ENCODE measurements at regions not wholly inside any gene's neighbourhood (a gene's known extent, or its start where the extent isn't known, plus 50 kb on each side); places are given as distances from the start of the nearest gene placed in this dataset.

DNA sequence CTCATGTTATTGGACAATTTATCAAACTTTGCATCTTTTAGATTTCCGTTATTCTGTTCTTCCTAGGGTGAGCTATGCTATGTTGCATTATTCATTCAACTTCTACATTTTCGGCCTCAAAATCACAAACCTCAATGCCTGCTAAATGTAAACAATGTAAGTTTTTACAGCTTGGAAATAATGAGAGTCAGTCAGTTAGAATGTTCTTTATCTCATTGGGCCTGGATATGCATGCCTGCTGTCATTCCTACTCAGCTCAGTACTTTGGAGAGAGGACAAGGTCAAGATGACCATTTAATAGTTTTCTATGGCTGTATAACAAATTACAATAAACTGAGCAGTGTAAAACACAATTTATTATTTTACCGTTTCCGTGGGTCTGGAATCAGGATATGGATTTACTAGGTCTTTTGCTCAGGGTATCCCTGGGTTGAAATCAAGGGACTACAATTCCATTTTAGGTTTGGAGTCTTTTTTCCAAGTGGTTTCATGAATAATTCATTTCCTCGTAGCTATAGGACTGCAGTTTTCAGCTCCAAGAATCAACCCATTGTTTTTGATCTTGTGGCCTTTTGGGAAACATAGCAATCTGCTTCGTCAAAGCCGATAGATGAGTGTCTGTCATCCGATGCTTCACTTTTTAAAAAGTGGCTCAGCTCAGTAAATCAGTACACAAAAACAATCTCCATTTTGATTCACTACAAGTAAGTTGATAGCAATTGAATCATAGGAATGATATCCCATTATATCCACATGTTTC, 1143.2 kb upstream of the CDH6 start:
- CTCF ChIA-PET = interaction anchor here (1.0 kb wide), 1 partner anchor 10 kb away, joined by 3 read pairs; no protein-coding TSS in a partner anchor

GRCh38 chr5:30042677-30043076, 1150.8 kb upstream of the CDH6 start:
- CTCF ChIA-PET = no interaction called here
- Mint-ChIP-seq H3K27me3 (ENCODE audit: unreplicated experiment) (no peaks in the 10 kb centered on the region), H3K4me3 (ENCODE audit: low read depth, unreplicated experiment) (no peak overlapping the region), H3K4me1 (ENCODE audit: low read depth, unreplicated experiment) (no peaks in the 10 kb centered on the region), H3K27ac (ENCODE audit: unreplicated experiment) (no peak overlapping the region), H3K36me3 (ENCODE audit: insufficient read depth, unreplicated experiment) (no peaks in the 10 kb centered on the region), H3K9me3 (ENCODE audit: low read depth, unreplicated experiment) (peaks cover 11% of the 10 kb centered on the region)
- TF ChIP-seq, protein P1, sequence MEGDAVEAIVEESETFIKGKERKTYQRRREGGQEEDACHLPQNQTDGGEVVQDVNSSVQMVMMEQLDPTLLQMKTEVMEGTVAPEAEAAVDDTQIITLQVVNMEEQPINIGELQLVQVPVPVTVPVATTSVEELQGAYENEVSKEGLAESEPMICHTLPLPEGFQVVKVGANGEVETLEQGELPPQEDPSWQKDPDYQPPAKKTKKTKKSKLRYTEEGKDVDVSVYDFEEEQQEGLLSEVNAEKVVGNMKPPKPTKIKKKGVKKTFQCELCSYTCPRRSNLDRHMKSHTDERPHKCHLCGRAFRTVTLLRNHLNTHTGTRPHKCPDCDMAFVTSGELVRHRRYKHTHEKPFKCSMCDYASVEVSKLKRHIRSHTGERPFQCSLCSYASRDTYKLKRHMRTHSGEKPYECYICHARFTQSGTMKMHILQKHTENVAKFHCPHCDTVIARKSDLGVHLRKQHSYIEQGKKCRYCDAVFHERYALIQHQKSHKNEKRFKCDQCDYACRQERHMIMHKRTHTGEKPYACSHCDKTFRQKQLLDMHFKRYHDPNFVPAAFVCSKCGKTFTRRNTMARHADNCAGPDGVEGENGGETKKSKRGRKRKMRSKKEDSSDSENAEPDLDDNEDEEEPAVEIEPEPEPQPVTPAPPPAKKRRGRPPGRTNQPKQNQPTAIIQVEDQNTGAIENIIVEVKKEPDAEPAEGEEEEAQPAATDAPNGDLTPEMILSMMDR (IDR thresholded peaks at IDR 0.05; ENCODE audit: unreplicated experiment) = no peak
- DNase-seq = no peak
- intact Hi-C loops (cut with micrococcal nuclease; ENCODE audit: unreplicated experiment) = loop anchor here (10.0 kb wide), 1 partner anchor 332 kb away; no protein-coding TSS in a partner anchor
- no TSS peak for BruUV-seq (replicated peaks)

More for the DNA sequence above, 1143.2 kb upstream of the CDH6 start:
- no peaks in the 10 kb centered on the region for H3K27me3 Mint-ChIP-seq (ENCODE audit: unreplicated experiment)
- DNase-seq = no peak
- H3K9me3 Mint-ChIP-seq (ENCODE audit: low read depth, unreplicated experiment) = peaks cover 8% of the 10 kb centered on the region
- intact Hi-C loops (cut with micrococcal nuclease; ENCODE audit: unreplicated experiment) = no loop called here
- no peaks in the 10 kb centered on the region for H3K4me1 Mint-ChIP-seq (ENCODE audit: low read depth, unreplicated experiment)
- TF ChIP-seq, protein P1 (IDR thresholded peaks at IDR 0.05; ENCODE audit: unreplicated experiment) = no peak
- no peaks in the 10 kb centered on the region for H3K36me3 Mint-ChIP-seq (ENCODE audit: insufficient read depth, unreplicated experiment)
- no peak overlapping the region for H3K4me3 Mint-ChIP-seq (ENCODE audit: low read depth, unreplicated experiment)
- H3K27ac Mint-ChIP-seq (ENCODE audit: unreplicated experiment) = no peak overlapping the region
- BruUV-seq (replicated peaks) = no TSS peak

DNA sequence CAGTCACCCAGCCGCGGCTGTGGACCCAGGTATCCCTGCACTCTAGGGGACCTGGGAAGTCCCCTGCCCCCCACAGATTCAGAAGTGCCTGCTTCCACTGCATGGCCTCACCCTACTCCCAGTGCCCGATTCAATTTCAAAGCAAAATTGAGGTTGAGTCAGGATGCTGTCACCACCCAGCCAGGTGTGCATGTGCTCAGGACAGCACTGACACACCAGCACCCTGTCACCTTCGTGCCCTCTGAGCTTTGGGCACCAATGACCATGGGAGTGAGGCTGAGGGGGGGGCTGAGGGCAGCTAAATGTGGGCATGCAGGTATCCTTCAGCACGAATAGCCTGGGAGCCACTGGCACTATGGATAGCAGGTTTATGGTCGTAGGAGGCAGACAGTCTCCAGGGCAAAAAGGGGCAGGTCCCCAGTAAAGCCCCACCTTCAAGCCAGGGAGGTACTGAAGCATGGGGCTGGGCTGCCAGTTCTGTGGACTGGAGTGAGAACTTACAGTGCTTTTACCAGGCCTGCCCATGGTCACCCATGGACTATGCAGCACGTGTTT, 1151.6 kb upstream of the CDH6 start:
- no peaks in the 10 kb centered on the region for H3K27me3 Mint-ChIP-seq (ENCODE audit: unreplicated experiment)
- TF ChIP-seq, protein P1 (IDR thresholded peaks at IDR 0.05; ENCODE audit: unreplicated experiment) = no peak
- no peaks in the 10 kb centered on the region for H3K36me3 Mint-ChIP-seq (ENCODE audit: insufficient read depth, unreplicated experiment)
- no peaks in the 10 kb centered on the region for H3K4me1 Mint-ChIP-seq (ENCODE audit: low read depth, unreplicated experiment)
- CTCF ChIA-PET = no interaction called here
- H3K9me3 Mint-ChIP-seq (ENCODE audit: low read depth, unreplicated experiment) = peaks cover 5% of the 10 kb centered on the region
- no TSS peak for BruUV-seq (replicated peaks)
- H3K27ac Mint-ChIP-seq (ENCODE audit: unreplicated experiment) = no peak overlapping the region
- no peak overlapping the region for H3K4me3 Mint-ChIP-seq (ENCODE audit: low read depth, unreplicated experiment)
- intact Hi-C loops (cut with micrococcal nuclease; ENCODE audit: unreplicated experiment) = loop anchor here (10.0 kb wide), 1 partner anchor 333 kb away; no protein-coding TSS in a partner anchor
- no peak for DNase-seq

- H3K4me1 Mint-ChIP-seq (ENCODE audit: low read depth, unreplicated experiment) = no peaks in the 10 kb centered on the region
- H3K36me3 Mint-ChIP-seq (ENCODE audit: insufficient read depth, unreplicated experiment) = no peaks in the 10 kb centered on the region
- no TSS peak for BruUV-seq (replicated peaks)
- H3K27ac Mint-ChIP-seq (ENCODE audit: unreplicated experiment) = no peak overlapping the region
- TF ChIP-seq, protein P1 (IDR thresholded peaks at IDR 0.05; ENCODE audit: unreplicated experiment) = no peak
- intact Hi-C loops (cut with micrococcal nuclease; ENCODE audit: unreplicated experiment) = loop anchor here (10.0 kb wide), 1 partner anchor 334 kb away; no protein-coding TSS in a partner anchor
- no peak for DNase-seq
- H3K4me3 Mint-ChIP-seq (ENCODE audit: low read depth, unreplicated experiment) = no peak overlapping the region
- H3K27me3 Mint-ChIP-seq (ENCODE audit: unreplicated experiment) = no peaks in the 10 kb centered on the region
- CTCF ChIA-PET = interaction anchor here (1.2 kb wide), 1 partner anchor 1191 kb away, joined by 4 read pairs; no protein-coding TSS in a partner anchor
- peaks cover 5% of the 10 kb centered on the region for H3K9me3 Mint-ChIP-seq (ENCODE audit: low read depth, unreplicated experiment)
These were observed 1152.2 kb upstream of the CDH6 start for GRCh38 chr5:30041291-30041690.
